Adipose tissue (tissue), 3 donors: ENCODE measurements at regions not wholly inside any gene's neighbourhood (a gene's known extent, or its start where the extent isn't known, plus 50 kb on each side); places are given as distances from the start of the nearest gene placed in this dataset.

Experiments
- H3K27ac ChIP-seq: one replicate; pipeline ENCODE4 v1.5.1; 2013; ENCODE audit warnings: low read depth, low read length
- WGBS, 3 donors: extraction: QIAGEN DNeasy Blood & Tissue Kit; methylation state at CpG; one replicate each; pipeline ENCODE4 v1.1.7; 2013; 5-methylcytosine and 5-hydroxymethylcytosine counted together
- donor health status: healthy with polysubstance abuse.
- donor health status: Bipolar disorder and iron deficiency.
- donor health status: healthy.

DNA sequence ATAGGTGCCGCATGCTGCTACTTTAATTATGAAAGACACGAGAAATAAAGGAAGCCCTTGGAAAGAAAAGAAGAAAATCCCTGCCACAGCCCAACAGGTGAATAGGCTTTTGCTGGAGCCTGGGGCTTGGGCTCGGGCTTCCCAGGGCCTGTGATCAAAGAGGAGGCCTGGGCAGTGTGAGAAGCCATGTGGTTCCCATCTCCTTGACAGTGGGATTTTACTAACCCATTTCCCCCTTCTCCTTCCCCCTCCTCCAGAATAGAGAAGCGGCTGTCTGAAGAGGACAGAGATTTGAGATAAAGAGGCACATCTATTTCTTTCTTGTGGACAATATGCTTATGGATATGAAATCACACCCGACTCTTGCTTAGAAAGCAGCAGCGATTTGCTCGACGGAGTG, 369.1 kb downstream of the MCTP2 start:
- H3K27ac ChIP-seq: no peak overlapping the region
- WGBS, 3 donors: 58 to 77% (median 69%) methylated on average over 8 of the region's 8 CpGs

DNA sequence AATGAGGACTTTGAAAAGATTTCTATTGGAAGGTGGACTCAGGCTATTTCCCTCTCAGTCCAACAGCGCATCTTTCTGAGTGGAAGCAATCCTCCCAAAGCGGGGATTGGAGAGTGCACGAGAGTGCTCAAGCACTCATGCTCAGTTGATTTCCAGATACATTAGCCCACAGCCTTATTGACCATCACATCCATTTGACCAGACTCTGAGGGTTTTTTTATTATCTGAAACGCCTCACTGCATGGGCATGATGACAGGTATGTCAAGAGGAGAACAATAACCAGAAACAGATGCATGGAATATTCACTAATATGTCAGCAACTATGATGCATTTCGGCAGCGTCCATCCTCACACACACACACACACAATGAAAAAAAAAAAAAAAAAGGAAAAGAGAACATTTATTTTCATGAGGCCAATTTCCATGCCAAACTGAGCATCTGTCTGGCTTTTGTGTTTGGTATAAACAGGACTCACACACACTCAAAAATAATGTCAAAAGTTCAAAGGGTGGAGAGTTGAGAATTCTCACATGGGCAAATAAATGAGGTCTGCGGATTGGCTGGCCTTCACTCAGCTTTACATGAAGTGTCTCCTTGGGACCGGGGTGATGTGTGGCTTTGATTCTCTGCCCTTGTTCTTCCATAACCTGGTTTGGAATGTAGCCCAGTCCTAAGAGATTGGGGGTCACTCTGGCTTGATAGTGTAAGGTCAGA, 371.6 kb downstream of the MCTP2 start:
- H3K27ac ChIP-seq: no peak overlapping the region
- WGBS, 3 donors: 66 to 70% (median 68%) methylated on average over 8 of the region's 8 CpGs

DNA sequence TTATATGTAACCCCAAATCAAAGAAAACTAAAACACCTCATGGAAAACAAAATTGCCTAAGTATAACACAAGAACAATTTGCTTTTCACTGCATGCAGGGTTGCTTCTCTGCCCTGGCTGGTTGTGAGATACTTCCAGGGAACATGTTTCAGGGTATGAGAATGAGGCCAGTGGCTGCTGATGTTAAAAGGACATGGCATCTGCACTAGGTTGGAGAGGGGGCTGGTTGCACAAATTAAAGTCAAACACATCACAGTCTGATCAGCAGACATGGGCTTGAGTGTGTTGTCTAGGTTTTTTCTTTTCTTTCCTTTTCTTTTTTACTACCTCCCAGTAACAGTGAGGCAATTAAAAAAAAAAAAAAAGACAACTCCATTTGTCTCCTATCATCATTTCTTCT, 374.9 kb downstream of the MCTP2 start:
- H3K27ac ChIP-seq: no peak overlapping the region

DNA sequence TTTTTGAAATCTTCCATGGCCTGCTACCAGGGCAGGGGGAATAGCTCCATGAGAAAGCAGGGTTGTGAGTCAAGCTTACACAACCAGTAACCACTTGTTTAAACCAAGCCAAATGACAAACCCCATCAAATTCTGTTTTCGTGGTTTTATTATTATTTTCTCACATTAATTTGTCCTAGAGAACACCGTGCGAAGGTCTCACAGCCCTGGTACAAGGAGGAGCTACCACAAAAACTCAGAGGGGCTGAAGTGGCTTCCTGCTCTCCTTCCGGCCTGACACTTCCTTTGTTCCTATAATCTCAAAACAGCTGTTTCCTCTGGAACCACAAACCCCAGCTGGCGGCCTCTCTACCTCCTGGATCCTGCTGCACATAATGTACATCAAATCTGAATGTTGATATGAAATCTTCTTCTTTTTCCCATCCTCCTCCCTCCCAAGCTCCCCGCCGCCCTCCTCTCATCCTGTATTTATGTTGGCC, 375.9 kb downstream of the MCTP2 start:
- H3K27ac ChIP-seq: no peak overlapping the region
- 22 to 63% (median 25%) methylated on average over 7 of the region's 7 CpGs for WGBS, 3 donors

DNA sequence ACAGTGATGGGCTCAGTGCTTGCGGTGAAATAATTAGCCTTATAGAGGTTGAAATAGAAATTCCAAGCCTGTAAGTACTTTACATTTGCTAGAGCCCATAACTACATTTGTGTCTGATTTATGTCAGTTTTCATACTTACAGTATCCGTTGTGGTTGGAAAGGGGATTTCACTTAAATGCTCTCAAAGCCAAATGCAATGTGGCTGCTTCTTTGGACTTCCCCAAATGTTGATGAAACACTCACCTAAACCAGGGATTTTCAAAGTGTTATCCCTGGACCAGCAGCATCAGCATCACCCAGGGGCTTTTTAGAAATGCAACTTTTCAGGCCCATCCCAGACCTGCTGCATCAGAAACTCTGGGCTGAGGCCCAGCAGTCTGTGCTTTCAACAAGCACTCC, 378.7 kb downstream of the MCTP2 start:
- 19 to 39% (median 35%) methylated on average over 2 of the region's 2 CpGs for WGBS, 3 donors
- H3K27ac ChIP-seq: no peak overlapping the region

DNA sequence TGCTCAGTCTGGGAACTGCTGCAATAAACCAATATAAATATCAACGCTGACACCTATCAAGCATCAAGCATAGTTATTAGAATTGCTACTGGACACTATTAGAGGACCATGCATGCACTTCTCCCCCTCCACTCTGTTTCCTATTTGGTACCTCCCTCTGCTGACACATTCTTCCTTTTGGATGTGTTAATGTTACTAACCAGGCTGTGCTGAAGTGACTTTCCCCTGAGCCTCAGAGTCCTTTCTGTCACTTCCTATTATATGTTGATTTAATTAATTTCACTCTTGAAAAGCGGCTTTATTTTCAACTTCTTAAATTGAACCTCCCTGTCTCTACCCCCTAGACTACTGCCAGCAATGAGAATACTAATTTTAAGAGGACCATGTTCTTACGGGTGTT, 379.1 kb downstream of the MCTP2 start:
- H3K27ac ChIP-seq: no peak overlapping the region
- WGBS, 3 donors: 55 to 83% (median 62%) methylated on average over 3 of the region's 3 CpGs

DNA sequence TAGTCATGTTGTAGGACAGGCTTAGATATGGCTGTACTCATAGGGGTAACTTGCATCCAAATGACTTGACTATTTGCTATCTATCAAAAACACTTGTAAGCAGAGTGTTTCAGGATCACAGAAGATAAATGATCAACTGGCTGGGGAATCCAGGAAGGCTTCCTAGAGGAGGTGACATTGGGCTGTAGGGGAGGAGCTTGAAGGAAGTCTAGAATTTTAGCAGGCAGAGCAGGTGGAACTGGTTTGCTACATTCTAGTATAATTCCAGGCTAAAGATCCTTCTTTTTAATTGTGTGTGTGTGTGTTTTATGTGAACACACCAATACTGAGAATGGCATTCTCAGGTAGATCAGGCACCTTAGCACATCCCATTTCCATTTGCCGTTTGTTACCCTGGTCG, 380.3 kb downstream of the MCTP2 start:
- H3K27ac ChIP-seq: no peak overlapping the region
- WGBS, 3 donors: 77 to 94% (median 92%) methylated on average over 2 of the region's 2 CpGs

DNA sequence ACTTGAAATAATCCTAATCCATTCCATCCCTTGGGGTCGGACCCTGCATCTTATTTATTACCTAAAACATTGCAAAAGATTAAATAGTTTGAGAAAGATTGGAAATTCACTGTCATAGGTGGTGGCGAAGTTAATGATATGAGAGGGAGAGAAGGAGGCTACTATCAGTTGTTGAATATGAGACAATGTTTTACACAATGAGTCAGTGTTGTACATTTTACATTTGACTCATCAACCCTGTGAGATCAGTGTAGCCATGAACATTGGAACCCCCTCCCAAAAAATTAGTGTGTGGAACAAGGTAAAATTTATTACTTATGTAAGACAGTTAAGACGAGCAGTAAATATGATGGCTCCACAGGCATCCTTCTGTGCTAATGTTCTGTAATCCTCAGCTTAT, 384.3 kb downstream of the MCTP2 start:
- WGBS, 3 donors: 75 to 92% (median 77%) methylated on average over 3 of the region's 3 CpGs
- no peak overlapping the region for H3K27ac ChIP-seq

DNA sequence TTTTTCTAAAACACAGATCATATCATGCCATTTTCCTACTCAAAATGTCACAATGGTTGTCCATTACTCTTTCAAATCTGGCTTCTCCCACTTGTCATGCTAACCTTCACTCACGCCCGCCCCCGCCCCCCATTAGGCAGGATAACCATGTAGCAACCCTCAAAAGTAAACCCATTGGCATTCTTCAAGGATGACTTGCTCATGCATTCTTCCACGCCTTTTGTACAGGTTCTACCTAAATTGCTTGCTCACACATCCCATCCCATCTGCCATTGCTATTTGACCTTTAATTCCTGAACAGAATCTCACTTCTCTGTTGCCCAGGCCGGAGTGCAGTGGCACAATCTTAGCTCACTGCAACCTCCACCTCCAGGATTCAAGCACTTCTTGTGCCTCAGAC, 389.3 kb downstream of the MCTP2 start:
- H3K27ac ChIP-seq: no peak overlapping the region
- WGBS, 3 donors: 82 to 94% (median 92%) methylated on average over 5 of the region's 5 CpGs

DNA sequence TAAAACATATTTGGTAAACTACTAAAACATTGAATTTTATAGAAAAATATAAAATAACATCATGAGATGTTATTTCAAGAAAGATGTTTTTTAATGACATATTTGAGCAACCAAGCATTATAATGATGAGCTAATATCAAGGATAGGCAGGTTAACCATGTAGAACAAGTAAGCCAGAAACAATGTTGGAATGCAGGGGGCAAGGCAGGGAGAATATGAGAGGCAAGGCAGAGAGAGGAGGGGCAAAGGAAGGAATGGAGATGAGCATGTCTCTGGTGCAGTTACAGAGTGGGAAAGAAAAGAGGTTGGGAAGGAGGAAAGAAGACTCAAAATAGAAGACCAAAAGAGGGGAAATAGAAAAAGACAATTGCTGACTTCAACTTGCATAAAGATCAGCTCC, 390.4 kb downstream of the MCTP2 start:
- no peak overlapping the region for H3K27ac ChIP-seq

DNA sequence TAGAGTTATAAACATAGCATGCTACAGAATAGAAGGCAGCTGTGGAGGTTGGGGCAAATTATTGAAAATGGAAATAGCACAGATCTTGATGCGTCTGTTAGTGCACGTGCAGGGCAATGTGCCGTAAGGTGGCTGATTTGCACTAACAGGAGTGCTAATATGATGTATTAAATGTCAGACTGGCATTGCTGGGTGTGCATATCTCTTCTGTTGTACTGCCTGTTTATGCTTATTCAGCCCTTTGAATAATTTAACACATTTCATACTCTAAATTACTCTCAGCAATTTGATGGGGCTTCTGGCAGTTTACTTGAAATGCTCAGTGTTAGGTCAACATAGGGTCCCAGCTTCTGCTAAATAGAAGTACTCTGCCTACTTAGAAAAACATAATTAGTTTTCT, 395.6 kb downstream of the MCTP2 start:
- 91 to 97% (median 95%) methylated on average over 3 of the region's 3 CpGs for WGBS, 3 donors
- no peak overlapping the region for H3K27ac ChIP-seq

DNA sequence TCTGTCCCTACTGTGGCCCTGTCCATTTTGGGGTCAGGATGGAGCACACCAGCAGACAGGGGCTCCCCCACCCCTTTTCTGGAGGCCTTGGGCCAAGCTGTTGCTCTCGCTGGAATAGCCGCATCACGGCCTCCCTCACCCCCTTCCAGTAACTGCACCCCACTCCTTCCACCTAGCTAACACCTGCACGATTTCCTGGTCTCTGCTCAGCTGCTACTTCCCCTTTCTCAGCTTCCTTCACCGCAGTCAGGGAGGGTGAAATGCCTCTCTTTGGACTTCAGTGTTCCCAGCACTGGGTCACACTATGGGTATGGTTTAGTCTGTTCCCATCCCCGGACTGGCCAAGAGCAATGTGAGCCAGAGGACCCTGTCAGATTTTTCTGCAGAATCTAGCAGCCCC, 400.2 kb downstream of the MCTP2 start:
- no peak overlapping the region for H3K27ac ChIP-seq
- WGBS, 3 donors: 31 to 72% (median 51%) methylated on average over 6 of the region's 6 CpGs

DNA sequence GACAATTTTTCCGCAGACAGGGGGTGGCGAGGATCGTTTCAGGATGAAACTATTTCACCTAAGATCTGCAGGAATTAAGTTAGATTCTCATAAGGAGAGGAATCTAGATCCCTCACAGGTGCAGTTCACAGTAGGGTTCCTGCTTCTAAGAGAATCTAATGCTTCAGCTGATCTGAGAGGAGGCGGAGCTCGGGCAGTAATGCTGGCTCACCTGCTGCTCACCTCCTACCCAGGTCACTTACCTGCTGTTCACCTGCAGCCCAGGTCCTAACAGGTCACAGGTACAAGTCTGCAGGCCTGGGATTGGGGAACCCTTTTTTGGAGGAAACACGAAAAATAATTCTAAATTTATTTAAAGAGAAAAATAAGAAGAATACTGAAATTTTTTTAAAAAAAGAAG, 406.8 kb downstream of the MCTP2 start:
- no peak overlapping the region for H3K27ac ChIP-seq
- 57 to 89% (median 86%) methylated on average over 6 of the region's 6 CpGs for WGBS, 3 donors

DNA sequence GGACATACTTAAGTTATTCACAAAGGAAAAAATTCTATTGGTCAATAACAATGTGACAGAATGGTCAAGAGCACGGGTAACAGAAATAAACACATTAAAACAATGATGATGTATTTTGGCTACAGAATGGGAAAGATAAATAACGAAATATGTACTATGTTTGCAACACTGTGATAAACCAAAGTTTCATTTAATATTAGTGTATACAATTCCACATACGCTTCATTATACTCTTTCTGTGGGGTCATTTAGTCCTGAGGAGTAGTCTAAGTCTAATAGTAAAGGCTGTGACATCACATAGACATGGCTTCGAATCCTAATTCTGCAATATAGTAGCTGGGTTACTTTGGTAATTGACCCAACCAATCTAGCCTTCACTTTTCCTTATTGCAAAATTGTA, 408.3 kb downstream of the MCTP2 start:
- 76 to 92% (median 90%) methylated on average over 4 of the region's 4 CpGs for WGBS, 3 donors

DNA sequence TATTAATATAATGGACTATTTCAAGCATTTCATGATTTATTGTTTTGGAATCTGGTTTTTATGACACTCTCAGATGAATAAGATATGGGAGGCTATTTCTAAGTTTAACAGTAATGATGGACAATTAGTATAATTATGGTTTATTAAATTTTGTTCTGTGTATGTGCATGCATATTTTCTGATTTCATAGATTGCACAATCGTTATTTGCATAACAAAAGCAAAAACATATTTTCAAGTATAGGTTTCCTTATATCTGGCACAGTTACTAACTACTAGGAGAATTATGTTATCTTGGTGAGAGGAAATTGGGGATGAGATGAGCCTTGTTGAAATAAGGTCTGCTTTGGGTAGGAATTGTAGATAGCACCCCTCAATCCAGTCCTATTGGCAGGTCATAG, 413.1 kb downstream of the MCTP2 start:
- H3K27ac ChIP-seq: no peak overlapping the region
- 51 to 83% (median 74%) methylated on average over 1 of the region's 1 CpG for WGBS, 3 donors

More for the DNA sequence above, 408.3 kb downstream of the MCTP2 start:
- no peak overlapping the region for H3K27ac ChIP-seq

DNA sequence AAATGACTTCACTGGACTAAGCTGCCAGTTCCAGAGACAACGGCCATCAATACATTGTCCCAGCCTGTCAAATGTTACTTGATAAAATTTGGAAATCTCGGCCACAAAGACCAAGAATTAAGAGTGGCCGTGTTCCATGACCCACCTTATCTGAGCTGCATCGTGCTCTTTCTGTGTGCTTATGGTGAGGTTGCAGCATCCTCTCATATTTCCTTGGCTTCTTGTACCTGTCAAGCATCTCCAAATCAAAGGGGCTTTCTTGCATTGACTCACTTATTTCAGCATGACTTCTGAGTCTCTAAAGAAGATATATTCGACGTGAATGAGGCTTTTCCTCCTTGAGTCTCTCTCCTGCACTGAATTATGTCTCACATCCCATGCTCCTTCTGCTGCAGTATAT, 421.7 kb downstream of the MCTP2 start:
- no peak overlapping the region for H3K27ac ChIP-seq
- 71 to 87% (median 84%) methylated on average over 6 of the region's 6 CpGs for WGBS, 3 donors

DNA sequence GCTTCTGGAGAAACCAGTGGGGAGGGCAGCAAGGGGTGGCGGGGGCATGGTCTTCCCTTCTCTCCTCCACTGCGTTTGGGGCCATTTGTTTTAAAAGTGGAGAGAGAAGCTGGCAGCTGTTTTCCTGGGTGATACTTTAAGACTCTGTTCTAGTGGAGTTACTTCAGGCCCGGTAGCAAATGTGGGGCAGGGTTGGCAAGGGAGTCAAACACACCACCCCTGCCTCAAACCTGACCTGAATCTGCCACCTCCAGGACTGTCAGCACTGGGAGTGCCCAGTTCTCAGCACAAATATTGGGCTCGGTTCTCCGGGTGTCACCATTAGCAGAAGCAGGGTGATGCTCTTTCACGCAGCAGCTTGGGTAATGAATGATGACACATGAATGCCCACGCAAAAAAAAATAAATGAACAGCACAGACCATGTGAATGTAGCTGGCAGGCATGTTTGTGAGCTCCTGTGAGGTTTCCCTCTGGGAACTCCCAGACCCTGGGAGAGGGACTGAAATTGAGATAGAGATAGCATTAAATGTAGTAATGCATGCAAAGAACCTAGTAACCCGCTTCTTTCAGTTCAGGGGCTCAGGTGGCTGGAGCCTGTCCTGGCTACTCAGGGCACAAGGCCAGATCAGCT, 424.0 kb downstream of the MCTP2 start:
- WGBS, 3 donors: 82 to 93% (median 91%) methylated on average over 8 of the region's 8 CpGs
- no peak overlapping the region for H3K27ac ChIP-seq

DNA sequence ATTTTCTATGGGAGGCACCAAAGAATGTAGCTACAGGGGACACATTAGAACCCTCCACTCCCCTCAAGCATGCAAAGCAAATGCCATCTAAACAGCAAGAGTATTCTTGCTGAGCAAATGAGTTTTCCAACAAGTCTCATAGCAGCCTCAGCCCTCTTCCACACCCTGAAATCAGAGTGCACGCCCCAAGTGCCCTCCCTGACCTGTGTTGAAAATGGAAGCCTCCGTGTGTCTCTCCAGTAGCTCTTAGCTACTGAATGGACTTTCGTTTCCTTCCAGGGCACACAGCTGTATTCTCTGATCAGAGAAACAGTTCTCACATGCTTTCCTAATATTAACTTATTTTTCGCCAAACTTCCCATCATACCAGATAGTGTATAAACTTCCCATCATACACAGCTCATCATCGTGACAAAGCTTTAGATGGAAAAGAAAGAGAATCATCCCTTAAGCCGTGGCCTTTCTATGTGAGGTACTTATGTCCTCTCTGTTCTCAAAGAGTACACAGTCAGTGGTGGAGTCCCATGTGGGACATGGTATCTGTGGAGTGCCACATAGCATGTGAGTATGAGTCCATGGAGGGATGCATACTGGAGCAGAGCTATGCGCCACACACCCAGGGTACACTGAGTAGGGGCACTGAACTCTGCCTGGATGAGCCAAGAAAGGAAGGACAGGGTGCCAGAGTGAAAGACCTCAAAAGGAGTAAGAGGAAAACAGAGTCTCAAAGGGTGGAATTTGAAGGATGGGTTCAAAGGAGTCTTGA, 434.5 kb downstream of the MCTP2 start:
- no peak overlapping the region for H3K27ac ChIP-seq
- 67 to 89% (median 83%) methylated on average over 7 of the region's 7 CpGs for WGBS, 3 donors

DNA sequence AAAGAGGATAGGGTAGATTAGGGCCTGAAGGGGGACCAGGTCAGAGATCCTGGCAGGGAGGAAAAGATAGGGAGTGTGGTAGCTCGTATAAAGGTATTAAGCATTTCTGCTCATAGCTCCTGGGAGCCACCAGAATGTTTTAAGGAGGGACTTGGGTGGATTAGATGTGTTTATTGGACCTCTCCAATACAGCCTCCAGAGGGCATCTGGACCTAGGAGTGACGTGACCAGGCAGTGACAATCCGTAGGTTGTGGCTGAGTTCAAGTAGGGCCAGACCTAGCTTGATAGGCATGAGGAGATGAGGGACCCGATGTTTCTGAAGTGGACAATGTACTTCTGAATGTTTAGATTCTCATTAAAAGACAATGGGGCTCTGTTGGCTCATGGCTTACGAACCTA, 435.2 kb downstream of the MCTP2 start:
- H3K27ac ChIP-seq: no peak overlapping the region
- 41 to 72% (median 66%) methylated on average over 5 of the region's 5 CpGs for WGBS, 3 donors

DNA sequence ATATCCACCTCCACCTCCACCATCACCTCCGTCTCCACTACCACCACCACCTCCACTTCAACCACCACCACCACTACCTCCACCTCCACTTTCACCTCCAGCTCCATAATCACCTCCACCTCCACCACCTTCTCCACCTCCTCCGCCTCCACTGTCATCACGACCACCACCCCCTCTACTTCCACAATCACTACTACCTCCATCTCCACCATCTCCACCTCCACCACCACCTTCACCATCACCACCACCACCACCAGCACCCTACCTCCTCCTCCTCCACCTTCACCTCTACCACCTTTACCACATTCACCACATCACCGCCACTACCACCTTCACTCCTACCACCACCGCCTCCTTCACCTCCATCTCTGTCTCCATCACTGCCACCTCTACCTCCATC, 435.7 kb downstream of the MCTP2 start:
- no peak overlapping the region for H3K27ac ChIP-seq
- WGBS, 3 donors: 81 to 96% (median 93%) methylated on average over 5 of the region's 5 CpGs
